ENCODE measurements at regions not wholly inside any gene's neighbourhood (a gene's known extent, or its start where the extent isn't known, plus 50 kb on each side); places are given as distances from the start of the nearest gene placed in this dataset.

- TF ChIP-seq EZH2 (IDR thresholded peaks at IDR 0.05; ENCODE audit: low read depth): no peak
- TF ChIP-seq CTCF (conservative IDR thresholded peaks at IDR 0.05): no peak
- Histone ChIP-seq H3K9me3 (ENCODE audit: insufficient read depth, low read depth) (no peaks in the 10 kb centered on the region), H3K27me3 (ENCODE audit: insufficient read depth, low read depth) (no peaks in the 10 kb centered on the region), H3K4me2 (no peak overlapping the region), H3K79me2 (ENCODE audit: low read depth) (no peaks in the 10 kb centered on the region), H3F3A (ENCODE audit: insufficient read depth, low read depth) (no peaks in the 10 kb centered on the region), H2AFZ (no peak overlapping the region), H4K20me1 (ENCODE audit: insufficient read depth) (no peaks in the 10 kb centered on the region), H3K4me1 (replicated peaks; ENCODE audit: insufficient read depth) (no peaks in the 10 kb centered on the region), H3K27ac (no peak overlapping the region), H3K36me3 (ENCODE audit: low read depth) (no peaks in the 10 kb centered on the region), H3K9me2 (ENCODE audit: insufficient read depth) (no peaks in the 10 kb centered on the region), H3K4me3 (no peak overlapping the region)
- CTCF ChIA-PET: no interaction called here
- no TSS peak for BruUV-seq (replicated peaks)
- intact Hi-C loops (cut with micrococcal nuclease; ENCODE audit: unreplicated experiment): no loop called here
- DNase-seq: no peak
- POLR2A ChIA-PET (ENCODE audit: unreplicated experiment): no interaction called here
Observed at GRCh38 chr1:58045094-58045705, 501.3 kb downstream of the OMA1 start.

- no TSS peak for BruUV-seq (replicated peaks)
- Histone ChIP-seq H3K36me3 (ENCODE audit: low read depth) (no peaks in the 10 kb centered on the region), H3K9me3 (ENCODE audit: insufficient read depth, low read depth) (no peaks in the 10 kb centered on the region), H2AFZ (no peak overlapping the region), H3K4me3 (no peak overlapping the region), H3K4me1 (replicated peaks; ENCODE audit: insufficient read depth) (no peaks in the 10 kb centered on the region), H3K27ac (no peak overlapping the region), H3F3A (ENCODE audit: insufficient read depth, low read depth) (no peaks in the 10 kb centered on the region), H4K20me1 (ENCODE audit: insufficient read depth) (no peaks in the 10 kb centered on the region), H3K9me2 (ENCODE audit: insufficient read depth) (no peaks in the 10 kb centered on the region), H3K79me2 (ENCODE audit: low read depth) (no peaks in the 10 kb centered on the region), H3K4me2 (no peak overlapping the region), H3K27me3 (ENCODE audit: insufficient read depth, low read depth) (no peaks in the 10 kb centered on the region)
- ChIA-PET POLR2A (ENCODE audit: unreplicated experiment) (no interaction called here), CTCF (no interaction called here)
- peak in 1 of 2 experiments; percentile 39 for DNase-seq
- intact Hi-C loops (cut with micrococcal nuclease; ENCODE audit: unreplicated experiment): no loop called here
- TF ChIP-seq EZH2 (IDR thresholded peaks at IDR 0.05; ENCODE audit: low read depth): no peak
- no peak for TF ChIP-seq CTCF (conservative IDR thresholded peaks at IDR 0.05)
Observed at GRCh38 chr1:58041621-58042020, 504.9 kb downstream of the OMA1 start.

- H3K36me3 ChIP-seq (ENCODE audit: low read depth): no peaks in the 10 kb centered on the region
- H4K20me1 ChIP-seq (ENCODE audit: insufficient read depth): no peaks in the 10 kb centered on the region
- no peaks in the 10 kb centered on the region for H3K79me2 ChIP-seq (ENCODE audit: low read depth)
- POLR2A ChIA-PET (ENCODE audit: unreplicated experiment): no interaction called here
- intact Hi-C loops (cut with micrococcal nuclease; ENCODE audit: unreplicated experiment): no loop called here
- no peaks in the 10 kb centered on the region; the same call in 1 of the 2 replicates for H3K27me3 ChIP-seq (ENCODE audit: insufficient read depth, low read depth)
- no peak overlapping the region for H3K4me2 ChIP-seq
- no peak overlapping the region for H3K4me3 ChIP-seq
- CTCF ChIA-PET: no interaction called here
- no peaks in the 10 kb centered on the region for H3K4me1 ChIP-seq (replicated peaks; ENCODE audit: insufficient read depth)
- no peak for DNase-seq
- H3K9me2 ChIP-seq (ENCODE audit: insufficient read depth): no peaks in the 10 kb centered on the region
- H3K9me3 ChIP-seq (ENCODE audit: insufficient read depth, low read depth): no peaks in the 10 kb centered on the region
- H2AFZ ChIP-seq: no peak overlapping the region
- BruUV-seq (replicated peaks): no TSS peak
- TF ChIP-seq CTCF (conservative IDR thresholded peaks at IDR 0.05): no peak
- TF ChIP-seq EZH2 (IDR thresholded peaks at IDR 0.05; ENCODE audit: low read depth): no peak
- H3K27ac ChIP-seq: no peak overlapping the region
- H3F3A ChIP-seq (ENCODE audit: insufficient read depth, low read depth): no peaks in the 10 kb centered on the region
Observed at GRCh38 chr1:58038574-58038973, 508.0 kb downstream of the OMA1 start.

All from PC-9 (cell line).